Loucy (cell line): ENCODE measurements at regions not wholly inside any gene's neighbourhood (a gene's known extent, or its start where the extent isn't known, plus 50 kb on each side); places are given as distances from the start of the nearest gene placed in this dataset.

Experiments used
- H2AFZ ChIP-seq: fragments of 200-600 bp; sonication (generic); 2 replicates; pipeline ENCODE4 v1.6.0; 2016; ENCODE audit warnings: antibody characterized with exemption, mild to moderate bottlenecking, low read length, moderate library complexity
- H3F3A ChIP-seq: fragments of 200-600 bp; 2 replicates; pipeline ENCODE4 v1.6.0; 2016; ENCODE audit warnings: antibody characterized with exemption, low read depth, mild to moderate bottlenecking
- H3K27me3 ChIP-seq: fragments of 200-600 bp; sonication (generic); 2 replicates; pipeline ENCODE4 v1.6.1; 2014; ENCODE audit warnings: low read length, mild to moderate bottlenecking; ENCODE audit not compliant: insufficient read depth, poor library complexity, severe bottlenecking
- H3K36me3 ChIP-seq: fragments of 200-600 bp; sonication (generic); 2 replicates; pipeline ENCODE4 v1.6.1; 2016; ENCODE audit warnings: low read length; ENCODE audit not compliant: insufficient read depth
- H3K4me1 ChIP-seq: fragments of 200-600 bp; sonication (generic); 2 replicates; pipeline ENCODE4 v1.5.1; 2014; ENCODE audit warnings: low read length, mild to moderate bottlenecking; ENCODE audit not compliant: insufficient read depth, poor library complexity, severe bottlenecking
- H3K4me2 ChIP-seq: fragments of 200-600 bp; sonication (generic); 2 replicates; pipeline ENCODE4 v1.6.0; 2014; ENCODE audit warnings: antibody characterized with exemption, low read length, low read depth, mild to moderate bottlenecking; ENCODE audit not compliant: poor library complexity, severe bottlenecking
- H3K4me3 ChIP-seq: fragments of 200-600 bp; sonication (generic); 2 replicates; pipeline ENCODE4 v1.5.1; 2014; ENCODE audit warnings: low read length, mild to moderate bottlenecking, mixed read lengths; ENCODE audit not compliant: poor library complexity, severe bottlenecking
- H3K79me2 ChIP-seq: fragments of 200-600 bp; sonication (generic); 2 replicates; pipeline ENCODE4 v1.6.1; 2014; ENCODE audit warnings: low read length; ENCODE audit not compliant: insufficient read depth
- H3K9ac ChIP-seq: fragments of 200-600 bp; sonication (generic); 2 replicates; pipeline ENCODE4 v1.6.0; 2014; ENCODE audit warnings: mild to moderate bottlenecking, low read depth, low read length, moderate library complexity; ENCODE audit not compliant: poor library complexity, severe bottlenecking
- H3K9me2 ChIP-seq: fragments of 200-600 bp; sonication (generic); replicated peaks from 2 replicates; pipeline ENCODE4 v1.6.1; 2016; ENCODE audit warnings: low read depth, low read length, mixed read lengths
- H3K9me3 ChIP-seq: fragments of 200-600 bp; sonication (generic); 2 replicates; pipeline ENCODE4 v1.6.1; 2014; ENCODE audit warnings: mild to moderate bottlenecking, antibody characterized with exemption, low read length, low read depth; ENCODE audit not compliant: insufficient read depth
- H4K20me1 ChIP-seq: fragments of 200-600 bp; sonication (generic); 2 replicates; pipeline ENCODE4 v1.6.0; 2014; ENCODE audit warnings: antibody characterized with exemption, low read length, mild to moderate bottlenecking; ENCODE audit not compliant: insufficient read depth, poor library complexity, severe bottlenecking
- EZH2phosphoT487 ChIP-seq: fragments of 200-600 bp; IDR thresholded peaks from 2 replicates; pipeline ENCODE4 v1.6.1; 2018; ENCODE audit warnings: antibody characterized with exemption, mild to moderate bottlenecking, moderate library complexity, borderline replicate concordance
- TF ChIP-seq, protein P1 (sequence below): fragments of 200-600 bp; sonication (generic); conservative IDR thresholded peaks from 2 replicates; pipeline ENCODE4 v1.5.1; 2014; ENCODE audit warnings: mild to moderate bottlenecking, antibody characterized with exemption, low read length

- no peaks in the 10 kb centered on the region for H3K36me3 ChIP-seq
- H4K20me1 ChIP-seq = no peaks in the 10 kb centered on the region
- H3K9me3 ChIP-seq = no peaks in the 10 kb centered on the region
- H2AFZ ChIP-seq = no peak overlapping the region
- no peaks in the 10 kb centered on the region for H3K79me2 ChIP-seq
- H3K4me2 ChIP-seq = no peak overlapping the region
- no peaks in the 10 kb centered on the region for H3K27me3 ChIP-seq
- H3K9ac ChIP-seq = no peak overlapping the region
- H3F3A ChIP-seq = no peaks in the 10 kb centered on the region
- H3K4me3 ChIP-seq = no peak overlapping the region
- H3K9me2 ChIP-seq = no peaks in the 10 kb centered on the region
- H3K4me1 ChIP-seq = no peaks in the 10 kb centered on the region
- TF ChIP-seq EZH2phosphoT487 = no peak
- TF ChIP-seq, protein P1, sequence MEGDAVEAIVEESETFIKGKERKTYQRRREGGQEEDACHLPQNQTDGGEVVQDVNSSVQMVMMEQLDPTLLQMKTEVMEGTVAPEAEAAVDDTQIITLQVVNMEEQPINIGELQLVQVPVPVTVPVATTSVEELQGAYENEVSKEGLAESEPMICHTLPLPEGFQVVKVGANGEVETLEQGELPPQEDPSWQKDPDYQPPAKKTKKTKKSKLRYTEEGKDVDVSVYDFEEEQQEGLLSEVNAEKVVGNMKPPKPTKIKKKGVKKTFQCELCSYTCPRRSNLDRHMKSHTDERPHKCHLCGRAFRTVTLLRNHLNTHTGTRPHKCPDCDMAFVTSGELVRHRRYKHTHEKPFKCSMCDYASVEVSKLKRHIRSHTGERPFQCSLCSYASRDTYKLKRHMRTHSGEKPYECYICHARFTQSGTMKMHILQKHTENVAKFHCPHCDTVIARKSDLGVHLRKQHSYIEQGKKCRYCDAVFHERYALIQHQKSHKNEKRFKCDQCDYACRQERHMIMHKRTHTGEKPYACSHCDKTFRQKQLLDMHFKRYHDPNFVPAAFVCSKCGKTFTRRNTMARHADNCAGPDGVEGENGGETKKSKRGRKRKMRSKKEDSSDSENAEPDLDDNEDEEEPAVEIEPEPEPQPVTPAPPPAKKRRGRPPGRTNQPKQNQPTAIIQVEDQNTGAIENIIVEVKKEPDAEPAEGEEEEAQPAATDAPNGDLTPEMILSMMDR = no peak
Observed at GRCh38 chr11:116285026-116285425, 487.8 kb downstream of the BUD13 start.

DNA sequence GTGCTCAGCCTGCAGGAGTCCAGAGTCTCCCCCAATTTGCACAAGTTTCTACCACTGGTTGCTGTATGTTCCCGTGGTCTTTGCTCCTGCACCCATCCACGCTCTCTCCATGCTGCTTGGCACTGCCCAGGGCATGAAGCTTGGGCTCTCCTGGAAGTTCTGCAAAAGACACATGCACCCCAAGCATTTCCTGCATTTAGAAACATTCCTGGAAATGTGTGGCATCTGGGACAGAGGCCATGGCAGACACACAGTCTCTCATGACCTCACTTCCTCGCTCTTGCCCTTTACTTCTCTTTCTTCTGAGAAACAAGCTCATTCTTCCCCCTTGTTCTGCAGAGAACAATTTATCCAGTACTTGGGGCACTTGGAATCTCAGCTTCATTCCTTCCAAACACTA, 489.5 kb downstream of the BUD13 start:
- Histone ChIP-seq H2AFZ (no peak overlapping the region), H3K4me2 (no peak overlapping the region), H4K20me1 (no peaks in the 10 kb centered on the region), H3K4me3 (no peak overlapping the region), H3K4me1 (no peaks in the 10 kb centered on the region), H3K79me2 (no peaks in the 10 kb centered on the region), H3K9me2 (no peaks in the 10 kb centered on the region), H3K9ac (no peak overlapping the region), H3K9me3 (no peaks in the 10 kb centered on the region), H3F3A (no peaks in the 10 kb centered on the region), H3K27me3 (no peaks in the 10 kb centered on the region), H3K36me3 (no peaks in the 10 kb centered on the region)
- TF ChIP-seq, protein P1 = no peak
- TF ChIP-seq EZH2phosphoT487 = no peak

GRCh38 chr11:116282481-116282880, 490.3 kb downstream of the BUD13 start:
- Histone ChIP-seq H3K27me3 (no peaks in the 10 kb centered on the region), H3K4me2 (no peak overlapping the region), H3K9me2 (no peaks in the 10 kb centered on the region), H3K4me3 (no peak overlapping the region), H3K9me3 (no peaks in the 10 kb centered on the region), H4K20me1 (no peaks in the 10 kb centered on the region), H2AFZ (no peak overlapping the region), H3K4me1 (no peaks in the 10 kb centered on the region), H3K36me3 (no peaks in the 10 kb centered on the region), H3K79me2 (no peaks in the 10 kb centered on the region), H3F3A (no peaks in the 10 kb centered on the region), H3K9ac (no peak overlapping the region)
- no peak for TF ChIP-seq EZH2phosphoT487
- TF ChIP-seq, protein P1 = no peak
